HEK293 (cell line): ENCODE measurements at regions not wholly inside any gene's neighbourhood (a gene's known extent, or its start where the extent isn't known, plus 50 kb on each side); places are given as distances from the start of the nearest gene placed in this dataset.

ENCODE experiments used
- CTCF ChIA-PET: fragments of 350-600 bp; formaldehyde crosslinking; extraction: SDS; loops from one replicate; lab custom pipeline; 2021; ENCODE audit warnings: antibody characterized with exemption; lab: Yijun Ruan, JAX
- POLR2A ChIA-PET: fragments of 300-600 bp; formaldehyde crosslinking; extraction: SDS; loops from one replicate; lab custom pipeline; 2020; ENCODE audit warnings: antibody characterized with exemption, inconsistent platforms; lab: Yijun Ruan, JAX
- H3K27ac ChIP-seq: fragments of 200-500 bp; sonication (Bioruptor generic); 2 replicates; pipeline ENCODE4 v1.5.1; 2014; ENCODE audit warnings: low read depth, low read length, control low read depth, inconsistent platforms; ENCODE audit errors: extremely low read depth
- H3K36me3 ChIP-seq, 2 experiments: fragments of 200-500 bp in 1 of 2; sonication (Bioruptor generic) in 1 of 2; 1 replicate in 1 of 2; 2 replicates in 1 of 2; pipeline ENCODE4 v1.5.1; 2014 to 2017; ENCODE audit warnings: inconsistent platforms in 2 of 2, low read length in 2 of 2; ENCODE audit not compliant: control insufficient read depth in 2 of 2, insufficient read depth in 1 of 2
- H3K4me1 ChIP-seq: fragments of 200-500 bp; sonication (Bioruptor generic); 2 replicates; pipeline ENCODE4 v1.5.1; 2014; ENCODE audit warnings: mild to moderate bottlenecking, low read length, inconsistent platforms; ENCODE audit not compliant: control insufficient read depth, insufficient read depth
- H3K4me3 ChIP-seq: 2 replicates; pipeline ENCODE4 v1.5.1; 2011; ENCODE audit warnings: low read depth, mild to moderate bottlenecking, control low read depth, low read length, moderate library complexity
- H3K9me3 ChIP-seq: fragments of 200-500 bp; sonication (Bioruptor generic); 2 replicates; pipeline ENCODE4 v1.5.1; 2014; ENCODE audit warnings: low read depth, low read length, inconsistent platforms; ENCODE audit not compliant: control insufficient read depth, insufficient read depth
- GLI4 ChIP-seq: fragments of 450-650 bp; formaldehyde crosslinking; IDR thresholded peaks from 2 replicates; pipeline ENCODE4 v1.5.1; 2016; ENCODE audit warnings: missing biosample characterization, missing genetic modification characterization
- GLIS1 ChIP-seq: fragments of 450-650 bp; formaldehyde crosslinking; IDR thresholded peaks from 2 replicates; pipeline ENCODE4 v1.5.1; 2016; ENCODE audit warnings: missing biosample characterization, missing genetic modification characterization
- HOXA7 ChIP-seq: sonication (generic); formaldehyde crosslinking; IDR thresholded peaks from 2 replicates; pipeline ENCODE4 v1.8.1; 2022; ENCODE audit warnings: missing genetic modification reagents, borderline replicate concordance
- KLF10 ChIP-seq: fragments of 450-650 bp; IDR thresholded peaks from 2 replicates; pipeline ENCODE4 v1.5.1; 2018; ENCODE audit warnings: missing biosample characterization, mild to moderate bottlenecking, missing genetic modification characterization
- MEIS1 ChIP-seq: sonication (generic); formaldehyde crosslinking; IDR thresholded peaks from 2 replicates; pipeline ENCODE4 v1.8.1; 2022; ENCODE audit warnings: missing genetic modification reagents, mild to moderate bottlenecking, borderline replicate concordance
- SCRT1 ChIP-seq: fragments of 450-650 bp; formaldehyde crosslinking; IDR thresholded peaks from 2 replicates; pipeline ENCODE4 v1.5.1; 2016; ENCODE audit warnings: missing biosample characterization, missing genetic modification characterization, borderline replicate concordance
- SCRT2 ChIP-seq: fragments of 450-650 bp; formaldehyde crosslinking; IDR thresholded peaks from 2 replicates; pipeline ENCODE4 v1.5.1; 2016; ENCODE audit warnings: missing biosample characterization, missing genetic modification characterization
- YY1 ChIP-seq: fragments of 450-650 bp; formaldehyde crosslinking; IDR thresholded peaks from 2 replicates; pipeline ENCODE4 v1.5.1; 2018; ENCODE audit warnings: missing biosample characterization, missing genetic modification characterization
- ZBTB17 ChIP-seq: fragments of 450-650 bp; formaldehyde crosslinking; IDR thresholded peaks from 2 replicates; pipeline ENCODE4 v1.5.1; 2016; ENCODE audit warnings: missing biosample characterization, missing genetic modification characterization
- ZBTB8A ChIP-seq: fragments of 450-650 bp; formaldehyde crosslinking; IDR thresholded peaks from 2 replicates; pipeline ENCODE4 v1.5.1; 2016; ENCODE audit warnings: missing biosample characterization, missing genetic modification characterization
- ZFP3 ChIP-seq: fragments of 450-650 bp; formaldehyde crosslinking; IDR thresholded peaks from 2 replicates; pipeline ENCODE4 v1.5.1; 2016; ENCODE audit warnings: low read depth, missing biosample characterization, missing genetic modification characterization
- ZNF155 ChIP-seq: fragments of 450-650 bp; formaldehyde crosslinking; IDR thresholded peaks from 2 replicates; pipeline ENCODE4 v1.5.1; 2016; ENCODE audit warnings: missing biosample characterization, missing genetic modification characterization
- ZNF175 ChIP-seq: fragments of 450-650 bp; formaldehyde crosslinking; IDR thresholded peaks from 2 replicates; pipeline ENCODE4 v1.5.1; 2016; ENCODE audit warnings: missing biosample characterization, missing genetic modification characterization
- ZNF2 ChIP-seq: fragments of 450-650 bp; formaldehyde crosslinking; IDR thresholded peaks from 2 replicates; pipeline ENCODE4 v1.5.1; 2016; ENCODE audit warnings: missing biosample characterization, missing genetic modification characterization
- ZNF214 ChIP-seq: fragments of 450-650 bp; formaldehyde crosslinking; IDR thresholded peaks from 2 replicates; pipeline ENCODE4 v1.5.1; 2017; ENCODE audit warnings: missing biosample characterization, mild to moderate bottlenecking, missing genetic modification characterization, borderline replicate concordance
- ZNF266 ChIP-seq: fragments of 450-650 bp; formaldehyde crosslinking; IDR thresholded peaks from 2 replicates; pipeline ENCODE4 v1.5.1; 2016; ENCODE audit warnings: missing biosample characterization, missing genetic modification characterization, low read depth
- ZNF302 ChIP-seq: fragments of 450-650 bp; formaldehyde crosslinking; IDR thresholded peaks from 2 replicates; pipeline ENCODE4 v1.5.1; 2016; ENCODE audit warnings: missing biosample characterization, missing genetic modification characterization, low read depth
- ZNF354C ChIP-seq: fragments of 450-650 bp; formaldehyde crosslinking; IDR thresholded peaks from 2 replicates; pipeline ENCODE4 v1.5.1; 2016; ENCODE audit warnings: missing biosample characterization, missing genetic modification characterization, low read depth, borderline replicate concordance
- ZNF37A ChIP-seq: fragments of 450-650 bp; IDR thresholded peaks from 2 replicates; pipeline ENCODE4 v1.5.1; 2018; ENCODE audit warnings: missing biosample characterization, missing genetic modification characterization
- ZNF391 ChIP-seq: fragments of 450-650 bp; formaldehyde crosslinking; IDR thresholded peaks from 2 replicates; pipeline ENCODE4 v1.5.1; 2016; ENCODE audit warnings: low read depth, missing biosample characterization, missing genetic modification characterization, borderline replicate concordance
- ZNF510 ChIP-seq: fragments of 450-650 bp; formaldehyde crosslinking; IDR thresholded peaks from 2 replicates; pipeline ENCODE4 v1.5.1; 2018; ENCODE audit warnings: mild to moderate bottlenecking, missing genetic modification characterization, missing biosample characterization; ENCODE audit not compliant: insufficient replicate concordance
- ZNF518A ChIP-seq: fragments of 450-650 bp; formaldehyde crosslinking; conservative IDR thresholded peaks from 2 replicates; pipeline ENCODE4 v1.5.1; 2016; ENCODE audit warnings: low read depth, missing biosample characterization, missing genetic modification characterization
- ZNF571 ChIP-seq: fragments of 450-650 bp; formaldehyde crosslinking; IDR thresholded peaks from 2 replicates; pipeline ENCODE4 v1.5.0; 2017; ENCODE audit warnings: missing biosample characterization, missing genetic modification characterization
- ZNF585B ChIP-seq: fragments of 450-650 bp; formaldehyde crosslinking; IDR thresholded peaks from 2 replicates; pipeline ENCODE4 v1.5.1; 2016; ENCODE audit warnings: missing biosample characterization, missing genetic modification characterization
- ZNF776 ChIP-seq: fragments of 450-650 bp; formaldehyde crosslinking; IDR thresholded peaks from 2 replicates; pipeline ENCODE4 v1.5.0; 2017; ENCODE audit warnings: missing biosample characterization, missing genetic modification characterization, borderline replicate concordance
- ZSCAN30 ChIP-seq: fragments of 450-650 bp; IDR thresholded peaks from 2 replicates; pipeline ENCODE4 v1.5.1; 2018; ENCODE audit warnings: missing biosample characterization, mild to moderate bottlenecking, missing genetic modification characterization, moderate library complexity
- TF ChIP-seq, protein P1 (sequence below): fragments of 450-650 bp; formaldehyde crosslinking; IDR thresholded peaks from 2 replicates; pipeline ENCODE4; 2016; ENCODE audit warnings: missing biosample characterization, missing genetic modification characterization
- TF ChIP-seq, protein P2 (sequence below): fragments of 450-650 bp; formaldehyde crosslinking; IDR thresholded peaks from 2 replicates; pipeline ENCODE4 v1.5.1; 2016; ENCODE audit warnings: missing biosample characterization, missing genetic modification characterization
- TF ChIP-seq, protein P3 (sequence below): fragments of 450-650 bp; formaldehyde crosslinking; IDR thresholded peaks from 2 replicates; pipeline ENCODE4 v1.5.1; 2016; ENCODE audit warnings: missing biosample characterization, missing genetic modification characterization

GRCh38 chr10:9296190-9296589 lies 1241.7 kb downstream of the GATA3 start (continued):
- TF ChIP-seq ZNF518A (tag by site-specific recombination): no peak
- TF ChIP-seq, protein P1, sequence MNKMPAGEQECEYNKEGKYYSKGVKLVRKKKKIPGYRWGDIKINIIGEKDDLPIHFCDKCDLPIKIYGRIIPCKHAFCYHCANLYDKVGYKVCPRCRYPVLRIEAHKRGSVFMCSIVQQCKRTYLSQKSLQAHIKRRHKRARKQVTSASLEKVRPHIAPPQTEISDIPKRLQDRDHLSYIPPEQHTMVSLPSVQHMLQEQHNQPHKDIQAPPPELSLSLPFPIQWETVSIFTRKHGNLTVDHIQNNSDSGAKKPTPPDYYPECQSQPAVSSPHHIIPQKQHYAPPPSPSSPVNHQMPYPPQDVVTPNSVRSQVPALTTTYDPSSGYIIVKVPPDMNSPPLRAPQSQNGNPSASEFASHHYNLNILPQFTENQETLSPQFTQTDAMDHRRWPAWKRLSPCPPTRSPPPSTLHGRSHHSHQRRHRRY (tag by site-specific recombination): no peak
- TF ChIP-seq ZNF354C: no peak
- no peak for TF ChIP-seq ZNF266 (tag by site-specific recombination)
- TF ChIP-seq ZNF302 (tag by site-specific recombination): no peak
- TF ChIP-seq ZNF391: no peak
- TF ChIP-seq SCRT2 (tag by site-specific recombination): no peak
- no peak for TF ChIP-seq ZNF37A (tag by site-specific recombination)
- TF ChIP-seq ZNF776 (tag by site-specific recombination): no peak
- TF ChIP-seq KLF10 (tag by site-specific recombination): no peak
- TF ChIP-seq, all 188 proteins: peak for 0

DNA sequence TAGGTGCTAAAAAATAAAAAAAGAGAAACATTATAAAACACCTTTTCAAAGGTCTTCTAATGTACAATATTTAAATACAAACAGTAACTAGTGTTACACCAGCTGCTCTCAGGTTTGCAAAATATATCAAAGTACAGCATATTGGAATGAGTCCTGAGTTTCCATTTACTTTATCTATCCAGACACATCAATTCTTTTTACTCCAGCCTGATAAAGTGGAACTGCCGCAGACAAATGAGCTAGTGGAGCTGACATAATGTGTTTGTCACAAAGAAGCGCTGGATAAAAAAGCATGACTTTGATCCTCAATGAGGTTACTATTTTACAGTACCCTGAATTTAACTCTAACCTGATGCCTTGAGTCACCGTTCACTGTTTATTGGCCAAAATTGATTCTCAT lies 1243.1 kb downstream of the GATA3 start:
- POLR2A ChIA-PET: no interaction called here
- no peak for TF ChIP-seq YY1 (tag by site-specific recombination)
- no peak for TF ChIP-seq ZBTB8A (tag by site-specific recombination)
- no peak for TF ChIP-seq ZNF2 (tag by site-specific recombination)
- no peak for TF ChIP-seq ZNF510
- no peak for TF ChIP-seq GLI4 (tag by site-specific recombination)
- H3K27ac ChIP-seq: no peak overlapping the region
- no peaks in the 10 kb centered on the region for H3K36me3 ChIP-seq
- H3K9me3 ChIP-seq: no peaks in the 10 kb centered on the region
- peaks cover 5% of the 10 kb centered on the region for H3K4me1 ChIP-seq
- CTCF ChIA-PET: no interaction called here
- no peak overlapping the region for H3K4me3 ChIP-seq

DNA sequence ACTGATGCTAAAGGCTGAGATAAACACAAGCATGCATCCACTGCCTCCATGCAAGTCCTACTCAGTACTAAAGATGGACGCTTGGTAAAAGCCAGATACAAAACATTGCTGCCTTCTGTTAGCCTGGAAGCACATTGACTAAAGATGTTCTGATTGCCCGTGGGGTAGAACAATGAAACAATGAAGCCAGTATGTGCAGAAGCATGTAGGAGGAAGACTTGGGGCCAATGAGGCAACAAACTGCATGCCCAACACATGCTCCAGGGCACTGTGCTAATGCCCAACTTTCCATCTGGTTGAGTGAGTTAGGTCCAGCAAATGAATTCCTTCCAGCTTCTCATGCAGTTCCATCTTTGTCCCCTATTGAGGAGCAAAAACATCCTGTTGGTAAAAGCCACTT lies 1245.5 kb downstream of the GATA3 start:
- Histone ChIP-seq H3K36me3 (no peaks in the 10 kb centered on the region), H3K27ac (no peak overlapping the region), H3K4me1 (peaks cover 5% of the 10 kb centered on the region), H3K9me3 (no peaks in the 10 kb centered on the region), H3K4me3 (no peak overlapping the region)
- ChIA-PET CTCF (interaction anchor here (0.5 kb wide), 1 partner anchor 428 kb away, joined by 3 read pairs; no protein-coding TSS in a partner anchor), POLR2A (no interaction called here)
- no peak for TF ChIP-seq ZNF585B (tag by site-specific recombination)
- TF ChIP-seq ZNF214: no peak
- no peak for TF ChIP-seq GLIS1 (tag by site-specific recombination)
- no peak for TF ChIP-seq ZBTB17 (tag by site-specific recombination)
- no peak for TF ChIP-seq ZNF155
- TF ChIP-seq ZNF175 (tag by site-specific recombination): no peak
- TF ChIP-seq MEIS1 (CRISPR knock-in tag): no peak
- TF ChIP-seq HOXA7 (CRISPR knock-in tag): no peak
- no peak for TF ChIP-seq ZNF571 (tag by site-specific recombination)
- TF ChIP-seq SCRT1 (tag by site-specific recombination): no peak
- TF ChIP-seq, protein P2, sequence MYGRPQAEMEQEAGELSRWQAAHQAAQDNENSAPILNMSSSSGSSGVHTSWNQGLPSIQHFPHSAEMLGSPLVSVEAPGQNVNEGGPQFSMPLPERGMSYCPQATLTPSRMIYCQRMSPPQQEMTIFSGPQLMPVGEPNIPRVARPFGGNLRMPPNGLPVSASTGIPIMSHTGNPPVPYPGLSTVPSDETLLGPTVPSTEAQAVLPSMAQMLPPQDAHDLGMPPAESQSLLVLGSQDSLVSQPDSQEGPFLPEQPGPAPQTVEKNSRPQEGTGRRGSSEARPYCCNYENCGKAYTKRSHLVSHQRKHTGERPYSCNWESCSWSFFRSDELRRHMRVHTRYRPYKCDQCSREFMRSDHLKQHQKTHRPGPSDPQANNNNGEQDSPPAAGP (tag by site-specific recombination): no peak
- TF ChIP-seq, protein P3, sequence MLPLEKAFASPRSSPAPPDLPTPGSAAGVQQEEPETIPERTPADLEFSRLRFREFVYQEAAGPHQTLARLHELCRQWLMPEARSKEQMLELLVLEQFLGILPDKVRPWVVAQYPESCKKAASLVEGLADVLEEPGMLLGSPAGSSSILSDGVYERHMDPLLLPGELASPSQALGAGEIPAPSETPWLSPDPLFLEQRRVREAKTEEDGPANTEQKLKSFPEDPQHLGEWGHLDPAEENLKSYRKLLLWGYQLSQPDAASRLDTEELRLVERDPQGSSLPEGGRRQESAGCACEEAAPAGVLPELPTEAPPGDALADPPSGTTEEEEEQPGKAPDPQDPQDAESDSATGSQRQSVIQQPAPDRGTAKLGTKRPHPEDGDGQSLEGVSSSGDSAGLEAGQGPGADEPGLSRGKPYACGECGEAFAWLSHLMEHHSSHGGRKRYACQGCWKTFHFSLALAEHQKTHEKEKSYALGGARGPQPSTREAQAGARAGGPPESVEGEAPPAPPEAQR: no peak
- no peak for TF ChIP-seq ZFP3 (tag by site-specific recombination)
- no peak for TF ChIP-seq ZSCAN30 (tag by site-specific recombination)
